SU-DHL-6 (cell line): ENCODE measurements at regions not wholly inside any gene's neighbourhood (a gene's known extent, or its start where the extent isn't known, plus 50 kb on each side); places are given as distances from the start of the nearest gene placed in this dataset.

Experiments
- CTCF ChIP-seq: fragments of 200-600 bp; sonication (generic); IDR thresholded peaks from one replicate; pipeline ENCODE4 v1.5.1; 2017; ENCODE audit warnings: antibody characterized with exemption, mild to moderate bottlenecking, low read length, moderate library complexity; ENCODE audit not compliant: insufficient read depth, poor library complexity, severe bottlenecking
- EZH2phosphoT487 ChIP-seq: fragments of 200-600 bp; sonication (generic), shearing (Covaris generic); conservative IDR thresholded peaks from 2 replicates; pipeline ENCODE4 v1.6.1; 2018; ENCODE audit warnings: mild to moderate bottlenecking, antibody characterized with exemption, low read length, moderate library complexity, mixed read lengths

DNA sequence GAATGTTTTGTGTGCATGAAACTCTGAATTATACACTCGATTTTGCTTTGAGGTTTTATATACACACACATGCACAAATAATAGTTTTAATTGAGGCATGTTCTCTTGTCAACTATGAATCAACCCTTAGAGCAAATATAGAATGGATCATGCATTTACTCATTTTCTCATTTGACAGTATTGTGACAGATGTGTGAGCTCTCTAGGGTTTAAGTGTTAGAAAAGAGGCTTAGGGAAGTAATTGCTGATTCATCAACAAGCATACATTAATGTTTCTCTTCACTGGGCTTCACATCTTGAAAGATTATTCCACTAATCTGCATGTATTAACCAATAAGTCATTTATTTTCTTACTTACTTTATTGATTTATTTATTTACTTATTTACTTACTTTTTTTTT, 1356.8 kb upstream of the ACO1 start:
- TF ChIP-seq CTCF (no peak), EZH2phosphoT487 (no peak)
